ENCODE measurements at regions not wholly inside any gene's neighbourhood (a gene's known extent, or its start where the extent isn't known, plus 50 kb on each side); places are given as distances from the start of the nearest gene placed in this dataset.

- H3K36me3 ChIP-seq = no peaks in the 10 kb centered on the region
- H3K27ac ChIP-seq = no peak overlapping the region
- no peak overlapping the region for H3K4me2 ChIP-seq
- no peaks in the 10 kb centered on the region for H3K27me3 ChIP-seq
- H3K9ac ChIP-seq = no peak overlapping the region
- H4K20me1 ChIP-seq = no peaks in the 10 kb centered on the region
- TF ChIP-seq Cebpa-rat (IDR thresholded peaks at IDR 0.05) = no peak
- H3K9me3 ChIP-seq (replicated peaks in 1 of 11) = no peaks in the 10 kb centered on the region
- H3K4me3 ChIP-seq = no peak overlapping the region
- no peaks in the 10 kb centered on the region for H3K4me1 ChIP-seq
These were observed 63.4 kb upstream of the CDH11 start for GRCh38 chr16:65185241-65185778.

GRCh38 chr16:65181071-65181561 is 59.3 kb upstream of the CDH11 start:
- no peaks in the 10 kb centered on the region for H3K36me3 ChIP-seq
- no peak overlapping the region for H3K27ac ChIP-seq
- H3K9ac ChIP-seq = no peak overlapping the region
- H3K4me1 ChIP-seq = no peaks in the 10 kb centered on the region
- H3K9me3 ChIP-seq (replicated peaks in 1 of 11) = no peaks in the 10 kb centered on the region
- no peaks in the 10 kb centered on the region for H3K27me3 ChIP-seq
- H3K4me3 ChIP-seq = no peak overlapping the region
- no peak for TF ChIP-seq Cebpa-rat (IDR thresholded peaks at IDR 0.05)
- no peak overlapping the region for H3K4me2 ChIP-seq
- no peaks in the 10 kb centered on the region for H4K20me1 ChIP-seq

DNA sequence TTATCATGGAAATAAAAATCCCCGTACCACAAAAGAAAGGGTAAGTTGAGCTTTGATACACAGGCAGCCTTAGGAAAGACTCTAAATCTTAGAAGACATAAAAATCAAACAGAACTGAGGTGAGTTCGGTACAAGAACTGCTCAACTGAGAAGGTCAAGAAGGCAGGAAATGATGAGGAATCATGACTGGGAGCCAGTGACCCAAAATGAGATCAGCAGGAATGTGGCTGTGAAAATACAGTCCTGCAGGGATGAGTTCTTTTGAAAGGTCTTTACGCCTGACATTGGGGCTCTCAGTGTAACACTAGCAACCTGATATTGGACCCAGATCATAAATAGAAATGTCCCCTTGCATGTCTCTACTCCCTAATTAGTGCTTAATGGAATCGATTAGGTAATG is 56.3 kb upstream of the CDH11 start:
- Histone ChIP-seq H3K9me3 (replicated peaks in 1 of 11) (no peaks in the 10 kb centered on the region), H4K20me1 (no peaks in the 10 kb centered on the region), H3K27ac (no peak overlapping the region), H3K4me1 (no peaks in the 10 kb centered on the region), H3K4me2 (no peak overlapping the region), H3K36me3 (no peaks in the 10 kb centered on the region), H3K27me3 (no peaks in the 10 kb centered on the region), H3K4me3 (no peak overlapping the region), H3K9ac (no peak overlapping the region)
- TF ChIP-seq Cebpa-rat (IDR thresholded peaks at IDR 0.05) = no peak

DNA sequence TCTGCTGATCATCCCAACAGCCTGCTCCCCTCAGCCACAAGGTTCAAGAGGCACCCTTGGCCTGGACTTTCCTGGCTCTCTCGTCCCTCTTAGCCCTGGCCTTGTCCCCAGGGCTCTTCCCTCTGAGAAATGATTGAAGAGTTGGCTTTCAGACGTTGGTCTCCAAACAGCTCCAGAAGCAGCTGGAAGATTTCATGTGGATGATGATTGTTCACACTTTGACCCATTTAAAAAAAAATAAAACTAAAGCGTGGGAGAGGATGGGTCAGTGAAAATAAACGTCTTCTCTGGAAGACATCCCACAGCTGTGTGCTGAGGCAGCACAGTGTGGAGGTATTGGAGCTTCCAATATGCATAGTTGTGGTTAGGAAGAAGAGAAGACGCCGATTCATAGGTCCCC is 54.7 kb upstream of the CDH11 start:
- Histone ChIP-seq H3K4me2 (no peak overlapping the region), H3K4me3 (no peak overlapping the region), H3K9me3 (replicated peaks in 1 of 11) (no peaks in the 10 kb centered on the region), H3K27ac (no peak overlapping the region), H3K9ac (no peak overlapping the region), H3K27me3 (no peaks in the 10 kb centered on the region), H3K4me1 (no peaks in the 10 kb centered on the region), H4K20me1 (no peaks in the 10 kb centered on the region), H3K36me3 (no peaks in the 10 kb centered on the region)
- no peak for TF ChIP-seq Cebpa-rat (IDR thresholded peaks at IDR 0.05)

GRCh38 chr16:65172356-65172755 is 50.5 kb upstream of the CDH11 start:
- Histone ChIP-seq H3K4me2 (no peak overlapping the region), H4K20me1 (no peaks in the 10 kb centered on the region), H3K9ac (no peak overlapping the region), H3K36me3 (no peaks in the 10 kb centered on the region), H3K9me3 (replicated peaks in 1 of 11) (no peaks in the 10 kb centered on the region), H3K27ac (no peak overlapping the region), H3K4me3 (no peak overlapping the region), H3K4me1 (no peaks in the 10 kb centered on the region), H3K27me3 (no peaks in the 10 kb centered on the region)
- no peak for TF ChIP-seq Cebpa-rat (IDR thresholded peaks at IDR 0.05)

Data from BLaER1 treated with 17β-estradiol and CSF1 and Interleukin-3, amounts not matched to agents 10 nM and 100 nM (cell line).